ENCODE measurements at regions not wholly inside any gene's neighbourhood (a gene's known extent, or its start where the extent isn't known, plus 50 kb on each side); places are given as distances from the start of the nearest gene placed in this dataset.

DNA sequence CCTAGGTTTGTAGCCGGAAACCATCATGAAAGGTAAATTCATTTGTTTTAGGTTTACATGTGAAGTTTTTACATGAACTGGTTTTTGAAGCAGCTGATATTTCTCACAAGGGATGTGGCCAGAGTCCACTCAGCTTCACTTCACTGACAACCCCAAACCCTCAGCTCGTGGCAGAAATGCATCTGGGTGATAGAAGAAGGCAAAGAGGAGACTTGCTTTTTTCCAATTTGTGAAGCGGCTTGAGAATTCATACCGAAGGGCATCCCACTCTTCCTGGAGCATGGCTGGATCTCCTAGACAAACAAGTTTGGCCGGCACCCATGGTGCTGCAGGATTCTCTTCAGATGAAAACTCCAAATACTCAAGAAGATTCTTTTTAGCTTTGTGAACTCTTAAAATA is 392.8 kb upstream of the CNR1 start:
- DNase-seq (ENCODE audit: low spot score in 2 of 2) (no peak), ATAC-seq (no peak)
- Mint-ChIP-seq H3K4me3 (no peak overlapping the region), H3K27ac (no peak overlapping the region), H3K4me1 (no peaks in the 10 kb centered on the region), H3K9me3 (no peaks in the 10 kb centered on the region), H3K36me3 (no peaks in the 10 kb centered on the region)

- Mint-ChIP-seq H3K36me3 (no peaks in the 10 kb centered on the region), H3K9me3 (no peaks in the 10 kb centered on the region), H3K4me3 (no peak overlapping the region), H3K4me1 (no peaks in the 10 kb centered on the region), H3K27ac (no peak overlapping the region)
- no peak for DNase-seq (ENCODE audit: low spot score in 2 of 2)
- ATAC-seq: peak; percentile 12
Observed at GRCh38 chr6:88556663-88557062, 390.5 kb upstream of the CNR1 start.

- DNase-seq (ENCODE audit: low spot score in 2 of 2): no peak
- Mint-ChIP-seq H3K27ac (peak overlapping the region; percentile 12), H3K4me3 (no peak overlapping the region), H3K9me3 (peaks cover 4% of the 10 kb centered on the region), H3K4me1 (no peaks in the 10 kb centered on the region), H3K36me3 (no peaks in the 10 kb centered on the region)
- no peak for ATAC-seq
Observed at GRCh38 chr6:88548891-88549505, 382.9 kb upstream of the CNR1 start.

GRCh38 chr6:88547768-88548167 is 381.6 kb upstream of the CNR1 start:
- Mint-ChIP-seq H3K36me3 (no peaks in the 10 kb centered on the region), H3K4me3 (no peak overlapping the region), H3K9me3 (peaks cover 4% of the 10 kb centered on the region), H3K4me1 (no peaks in the 10 kb centered on the region), H3K27ac (no peak overlapping the region)
- no peak for DNase-seq (ENCODE audit: low spot score in 2 of 2)
- ATAC-seq: peak; percentile 59

GRCh38 chr6:88545991-88546390 is 379.8 kb upstream of the CNR1 start:
- no peak for ATAC-seq

GRCh38 chr6:88544986-88545612 is 379.0 kb upstream of the CNR1 start:
- ATAC-seq: no peak
- Mint-ChIP-seq H3K4me3 (no peak overlapping the region), H3K4me1 (no peaks in the 10 kb centered on the region)

More at GRCh38 chr6:88545991-88546390, 379.8 kb upstream of the CNR1 start:
- H3K4me3 Mint-ChIP-seq: no peak overlapping the region
- H3K27ac Mint-ChIP-seq: no peak overlapping the region
- H3K9me3 Mint-ChIP-seq: peaks cover 4% of the 10 kb centered on the region
- no peak for DNase-seq (ENCODE audit: low spot score in 2 of 2)
- no peaks in the 10 kb centered on the region for H3K36me3 Mint-ChIP-seq
- no peaks in the 10 kb centered on the region for H3K4me1 Mint-ChIP-seq

DNA sequence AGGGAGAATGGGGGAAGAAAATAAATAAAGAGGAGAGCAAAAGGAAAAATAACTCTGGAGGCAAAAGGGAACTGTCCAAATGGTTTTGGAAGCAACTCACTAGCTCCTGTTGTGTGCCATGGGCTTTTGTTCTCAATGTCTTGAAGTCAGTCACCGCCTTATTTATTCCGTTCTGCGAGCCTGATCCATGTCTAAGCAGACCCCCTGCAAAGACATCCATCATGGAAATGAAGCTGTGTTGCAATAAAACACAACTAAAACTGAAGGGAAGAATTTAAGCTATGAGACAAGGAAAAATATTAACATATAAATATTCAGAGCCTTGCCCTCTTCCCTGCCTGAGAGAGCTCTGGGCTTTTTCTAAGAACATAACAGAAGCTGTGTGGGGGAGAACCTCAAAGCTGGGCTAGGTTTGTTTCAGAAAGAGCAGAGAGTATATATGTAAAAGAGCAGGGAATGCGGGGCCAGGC is 373.2 kb upstream of the CNR1 start:
- ATAC-seq (no peak), DNase-seq (ENCODE audit: low spot score in 2 of 2) (no peak)
- Mint-ChIP-seq H3K27ac (no peak overlapping the region), H3K4me3 (no peak overlapping the region), H3K36me3 (no peaks in the 10 kb centered on the region), H3K4me1 (no peaks in the 10 kb centered on the region), H3K9me3 (no peaks in the 10 kb centered on the region)

More at GRCh38 chr6:88544986-88545612, 379.0 kb upstream of the CNR1 start:
- Mint-ChIP-seq H3K36me3 (no peaks in the 10 kb centered on the region), H3K9me3 (peaks cover 4% of the 10 kb centered on the region), H3K27ac (no peak overlapping the region)
- DNase-seq (ENCODE audit: low spot score in 2 of 2): no peak

- Mint-ChIP-seq H3K36me3 (no peaks in the 10 kb centered on the region), H3K9me3 (no peaks in the 10 kb centered on the region), H3K4me3 (no peak overlapping the region), H3K4me1 (no peaks in the 10 kb centered on the region), H3K27ac (no peak overlapping the region)
- no peak for DNase-seq (ENCODE audit: low spot score in 2 of 2)
- no peak for ATAC-seq
Observed at GRCh38 chr6:88538840-88539239, 372.7 kb upstream of the CNR1 start.

DNA sequence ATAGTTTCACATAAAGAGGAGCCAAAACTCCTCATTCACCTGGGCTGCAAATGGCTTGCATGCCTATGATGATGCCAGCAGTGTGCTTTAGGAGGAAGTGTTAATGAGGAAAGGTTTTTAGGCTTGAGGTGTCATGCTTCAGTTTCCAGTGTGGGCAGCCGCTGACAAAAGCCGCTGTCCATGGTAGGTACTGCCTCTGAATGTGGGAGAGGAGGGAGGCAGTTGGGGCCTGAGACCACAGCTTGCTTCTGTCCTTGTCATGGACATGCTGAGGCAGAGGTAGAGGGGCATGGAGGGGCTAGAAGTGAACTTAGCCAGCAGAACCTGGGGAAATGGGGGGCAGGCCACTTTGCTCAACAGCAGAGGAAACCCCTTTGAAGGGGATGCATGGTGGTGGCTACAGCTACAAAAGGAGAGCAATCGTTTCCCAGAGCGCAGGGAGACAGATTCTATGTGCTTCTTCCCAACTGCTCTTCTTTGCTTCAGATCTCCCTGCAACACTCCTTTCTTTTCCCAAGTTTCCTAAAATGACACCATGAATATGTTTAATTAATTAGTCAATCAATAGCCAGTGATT is 372.1 kb upstream of the CNR1 start:
- DNase-seq (ENCODE audit: low spot score in 2 of 2) (no peak), ATAC-seq (no peak)
- no peaks in the 10 kb centered on the region for H3K9me3 Mint-ChIP-seq
- H3K4me1 Mint-ChIP-seq: no peaks in the 10 kb centered on the region
- H3K4me3 Mint-ChIP-seq: no peak overlapping the region
- H3K36me3 Mint-ChIP-seq: no peaks in the 10 kb centered on the region
- no peak overlapping the region for H3K27ac Mint-ChIP-seq

DNA sequence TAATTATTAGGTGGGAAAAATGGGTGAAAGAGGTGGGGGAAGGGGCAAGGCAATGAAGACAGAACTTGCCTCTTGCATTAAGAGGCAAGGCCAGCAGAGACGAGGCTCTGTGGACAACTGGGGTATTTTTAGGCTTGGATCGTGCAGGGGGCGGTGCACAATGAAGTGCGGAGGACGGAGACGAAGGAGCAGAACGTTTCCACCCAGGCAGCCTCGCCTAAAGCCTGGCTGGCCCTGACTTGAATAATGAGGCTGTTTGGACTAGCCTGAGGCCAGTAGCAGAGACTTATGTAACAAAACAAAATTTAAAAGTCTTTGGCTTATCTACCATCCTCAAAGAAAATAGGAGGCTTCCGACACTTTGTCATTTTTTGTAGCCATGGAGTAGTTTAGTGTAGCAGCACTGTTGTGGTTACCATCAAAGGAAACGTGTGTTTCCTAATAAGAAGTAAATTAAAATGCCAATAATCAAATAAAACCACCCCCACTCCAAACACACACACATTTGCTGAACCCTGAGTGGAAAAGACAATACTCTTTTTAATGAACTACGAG is 370.0 kb upstream of the CNR1 start:
- no peak overlapping the region for H3K4me3 Mint-ChIP-seq
- no peak for DNase-seq (ENCODE audit: low spot score in 2 of 2)
- no peaks in the 10 kb centered on the region for H3K9me3 Mint-ChIP-seq
- H3K36me3 Mint-ChIP-seq: no peaks in the 10 kb centered on the region
- H3K4me1 Mint-ChIP-seq: no peaks in the 10 kb centered on the region
- no peak for ATAC-seq
- H3K27ac Mint-ChIP-seq: no peak overlapping the region

DNA sequence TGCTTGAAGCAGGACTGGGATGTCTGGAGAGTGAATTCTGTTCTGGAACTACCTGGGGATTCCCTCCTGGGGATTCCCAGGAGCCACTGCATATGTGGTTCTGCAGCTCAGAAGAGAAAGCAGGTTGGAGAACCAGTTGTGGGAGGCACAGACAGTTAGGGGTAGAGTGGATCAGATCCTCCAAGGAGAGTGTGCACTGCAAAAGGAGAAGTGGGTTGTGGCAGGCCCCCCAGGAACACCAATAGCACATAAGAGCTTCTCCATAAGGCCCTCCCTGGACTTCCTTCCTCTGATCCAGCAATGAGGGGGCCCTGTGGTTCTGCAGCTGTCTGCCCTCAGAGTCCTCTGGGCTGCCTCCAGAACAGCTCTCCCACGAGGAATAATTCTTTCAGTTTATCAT is 369.2 kb upstream of the CNR1 start:
- ATAC-seq: no peak

DNA sequence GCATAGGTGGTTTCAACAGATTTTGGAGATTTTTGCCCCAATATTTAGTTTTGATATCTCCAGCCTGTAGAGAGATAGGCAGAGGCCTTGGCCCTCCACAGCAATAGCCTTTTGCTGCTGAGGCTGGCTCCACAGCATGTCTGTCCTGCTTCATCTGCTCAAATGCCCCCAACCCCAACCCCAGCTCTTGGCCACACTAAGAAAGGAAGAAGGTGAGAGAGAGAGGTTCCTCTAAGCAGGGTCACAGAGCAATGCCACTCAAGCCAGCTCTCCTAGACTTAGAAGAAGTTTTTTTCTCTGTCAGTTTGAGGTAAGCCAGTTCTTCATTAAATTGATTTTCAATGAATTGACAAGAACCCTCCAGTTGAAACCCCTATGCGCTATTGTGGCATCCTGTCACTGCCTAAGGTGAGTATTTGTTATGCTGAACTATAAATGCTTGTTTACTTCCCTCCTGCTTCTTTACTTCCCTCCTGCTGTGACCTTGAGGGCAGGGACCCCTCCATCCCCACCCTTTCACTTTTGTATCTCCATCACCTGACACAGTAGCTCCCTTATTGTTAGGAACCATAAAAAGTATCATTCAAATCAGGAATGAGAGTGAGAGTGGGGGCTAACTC is 366.2 kb upstream of the CNR1 start:
- DNase-seq (ENCODE audit: low spot score in 2 of 2) (no peak), ATAC-seq (no peak)
- Mint-ChIP-seq H3K36me3 (no peaks in the 10 kb centered on the region), H3K27ac (no peak overlapping the region), H3K9me3 (no peaks in the 10 kb centered on the region), H3K4me1 (no peaks in the 10 kb centered on the region), H3K4me3 (no peak overlapping the region)

More for the DNA sequence above, 369.2 kb upstream of the CNR1 start:
- Mint-ChIP-seq H3K4me3 (no peak overlapping the region), H3K27ac (no peak overlapping the region), H3K36me3 (no peaks in the 10 kb centered on the region), H3K9me3 (no peaks in the 10 kb centered on the region), H3K4me1 (no peaks in the 10 kb centered on the region)
- DNase-seq (ENCODE audit: low spot score in 2 of 2): no peak

DNA sequence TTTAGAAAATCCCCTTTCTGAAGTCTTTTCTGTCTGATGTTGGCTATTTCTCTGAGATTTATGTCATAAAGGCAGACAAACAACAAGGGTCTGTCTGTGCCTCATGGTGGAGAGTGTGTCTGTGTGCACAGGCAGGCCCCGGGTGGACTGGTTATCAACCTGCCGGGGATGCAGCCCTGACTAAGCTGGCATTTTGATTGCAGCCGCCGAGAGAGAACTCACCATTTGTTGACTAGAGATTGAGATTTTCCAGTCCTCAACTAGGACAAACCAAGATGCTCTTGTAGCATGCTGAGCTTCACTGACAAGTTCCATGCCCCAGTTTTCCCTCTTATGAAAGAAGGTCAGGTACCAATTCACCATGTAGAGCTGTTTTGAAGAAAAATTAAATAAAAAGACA is 363.6 kb upstream of the CNR1 start:
- Mint-ChIP-seq H3K4me1 (no peaks in the 10 kb centered on the region), H3K4me3 (no peak overlapping the region), H3K36me3 (no peaks in the 10 kb centered on the region), H3K9me3 (no peaks in the 10 kb centered on the region), H3K27ac (no peak overlapping the region)
- ATAC-seq: no peak
- no peak for DNase-seq (ENCODE audit: low spot score in 2 of 2)

GRCh38 chr6:88520445-88520844 is 354.3 kb upstream of the CNR1 start:
- H3K27ac Mint-ChIP-seq: no peak overlapping the region
- H3K36me3 Mint-ChIP-seq: no peaks in the 10 kb centered on the region
- peaks cover 4% of the 10 kb centered on the region for H3K9me3 Mint-ChIP-seq
- ATAC-seq (no peak), DNase-seq (ENCODE audit: low spot score in 2 of 2) (no peak)
- no peak overlapping the region for H3K4me3 Mint-ChIP-seq
- H3K4me1 Mint-ChIP-seq: no peaks in the 10 kb centered on the region

- Mint-ChIP-seq H3K9me3 (peaks cover 4% of the 10 kb centered on the region), H3K4me3 (no peak overlapping the region), H3K4me1 (no peaks in the 10 kb centered on the region), H3K27ac (no peak overlapping the region), H3K36me3 (no peaks in the 10 kb centered on the region)
- DNase-seq (ENCODE audit: low spot score in 2 of 2) (no peak), ATAC-seq (no peak)
Observed at GRCh38 chr6:88520017-88520338, 353.8 kb upstream of the CNR1 start.
